ENCODE measurements at regions not wholly inside any gene's neighbourhood (a gene's known extent, or its start where the extent isn't known, plus 50 kb on each side); places are given as distances from the start of the nearest gene placed in this dataset.

- CTCF ChIA-PET, result interaction anchor here (1.0 to 2.3 kb wide), 3 partner anchors 10 to 19 kb away, joined by 3 to 11 read pairs (median 3); no protein-coding TSS in a partner anchor
- DNase-seq (ENCODE audit: low read depth, low spot score), result no peak
- TF ChIP-seq CTCF (IDR thresholded peaks at IDR 0.05; ENCODE audit: insufficient read depth, low read length, missing control alignments), result no peak
- POLR2A ChIA-PET, result no interaction called here
- H3K4me3 ChIP-seq (ENCODE audit: low read depth, low read length), result no peak overlapping the region
Observed at GRCh38 chr11:129312730-129313503, 62.7 kb upstream of the BARX2 start.

- no peak for DNase-seq (ENCODE audit: low read depth, low spot score)
- no peak for TF ChIP-seq CTCF (IDR thresholded peaks at IDR 0.05; ENCODE audit: insufficient read depth, low read length, missing control alignments)
- H3K4me3 ChIP-seq (ENCODE audit: low read depth, low read length), result no peak overlapping the region
- CTCF ChIA-PET, result no interaction called here
- POLR2A ChIA-PET, result no interaction called here
Observed at GRCh38 chr11:129308241-129308865, 67.3 kb upstream of the BARX2 start.

- ChIA-PET CTCF (no interaction called here), POLR2A (no interaction called here)
- no peak for DNase-seq (ENCODE audit: low read depth, low spot score)
- no peak for TF ChIP-seq CTCF (IDR thresholded peaks at IDR 0.05; ENCODE audit: insufficient read depth, low read length, missing control alignments)
- H3K4me3 ChIP-seq (ENCODE audit: low read depth, low read length), result no peak overlapping the region
Observed at GRCh38 chr11:129307162-129307561, 68.5 kb upstream of the BARX2 start.

- POLR2A ChIA-PET, result no interaction called here
Observed at GRCh38 chr11:129302386-129303101, 73.1 kb upstream of the BARX2 start.

DNA sequence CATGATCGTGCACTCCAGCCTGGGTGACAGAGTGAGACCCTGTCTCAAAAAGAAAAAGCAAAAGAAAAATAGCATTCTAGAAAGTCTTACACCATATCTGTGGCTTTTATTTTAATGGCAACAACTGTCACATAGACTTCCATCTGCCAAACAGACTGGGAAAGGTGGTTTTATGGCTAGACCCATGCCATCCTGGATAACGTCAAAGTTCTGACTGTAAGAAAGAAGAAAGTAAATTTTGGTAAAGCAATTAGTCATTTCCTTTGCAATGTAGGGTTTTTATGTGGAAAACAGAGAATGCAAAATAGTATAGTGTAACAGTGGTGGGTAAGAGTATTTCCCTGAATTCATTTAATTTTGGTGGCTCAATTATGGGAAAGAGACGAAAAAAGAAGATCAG is 75.5 kb upstream of the BARX2 start:
- DNase-seq (ENCODE audit: low read depth, low spot score), result no peak
- CTCF ChIA-PET, result interaction anchor here (1.4 kb wide), 1 partner anchor 31 kb away, joined by 3 read pairs; no protein-coding TSS in a partner anchor
- TF ChIP-seq CTCF (IDR thresholded peaks at IDR 0.05; ENCODE audit: insufficient read depth, low read length, missing control alignments), result no peak
- POLR2A ChIA-PET, result no interaction called here
- no peak overlapping the region for H3K4me3 ChIP-seq (ENCODE audit: low read depth, low read length)

More at GRCh38 chr11:129302386-129303101, 73.1 kb upstream of the BARX2 start:
- CTCF ChIA-PET, result interaction anchor here (1.5 kb wide), 1 partner anchor 10 kb away, joined by 3 read pairs; no protein-coding TSS in a partner anchor
- no peak overlapping the region for H3K4me3 ChIP-seq (ENCODE audit: low read depth, low read length)
- no peak for DNase-seq (ENCODE audit: low read depth, low spot score)
- TF ChIP-seq CTCF (IDR thresholded peaks at IDR 0.05; ENCODE audit: insufficient read depth, low read length, missing control alignments), result no peak

DNA sequence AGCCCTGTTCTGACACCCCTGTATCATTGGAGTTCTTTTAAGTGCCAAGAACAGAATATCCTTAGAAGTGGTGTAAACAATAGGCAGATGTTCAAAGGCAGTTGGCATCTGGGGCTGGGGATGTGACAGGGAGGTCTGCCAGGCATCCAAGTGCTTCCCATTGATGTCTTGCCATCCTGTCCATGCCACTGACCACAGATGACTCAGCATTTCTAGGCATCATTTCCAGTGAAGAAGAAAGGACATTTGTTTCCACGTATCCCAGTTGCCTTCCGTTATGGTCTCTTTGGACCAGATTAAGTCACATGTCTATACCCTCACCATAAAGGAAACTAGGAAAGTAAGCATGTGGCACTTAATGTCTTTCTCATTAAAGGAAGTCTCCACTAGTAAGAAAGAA is 76.7 kb upstream of the BARX2 start:
- DNase-seq (ENCODE audit: low read depth, low spot score), result no peak
- TF ChIP-seq CTCF (IDR thresholded peaks at IDR 0.05; ENCODE audit: insufficient read depth, low read length, missing control alignments), result no peak
- ChIA-PET CTCF (interaction anchor here (1.2 to 1.4 kb wide), 2 partner anchors 32 to 183 kb away, joined by 3 read pairs; no protein-coding TSS in a partner anchor), POLR2A (interaction anchor here (0.6 kb wide), 1 partner anchor 14 kb away, joined by 3 read pairs; no protein-coding TSS in a partner anchor)
- no peak overlapping the region for H3K4me3 ChIP-seq (ENCODE audit: low read depth, low read length)
